ENCODE measurements at regions not wholly inside any gene's neighbourhood (a gene's known extent, or its start where the extent isn't known, plus 50 kb on each side); places are given as distances from the start of the nearest gene placed in this dataset.

DNA sequence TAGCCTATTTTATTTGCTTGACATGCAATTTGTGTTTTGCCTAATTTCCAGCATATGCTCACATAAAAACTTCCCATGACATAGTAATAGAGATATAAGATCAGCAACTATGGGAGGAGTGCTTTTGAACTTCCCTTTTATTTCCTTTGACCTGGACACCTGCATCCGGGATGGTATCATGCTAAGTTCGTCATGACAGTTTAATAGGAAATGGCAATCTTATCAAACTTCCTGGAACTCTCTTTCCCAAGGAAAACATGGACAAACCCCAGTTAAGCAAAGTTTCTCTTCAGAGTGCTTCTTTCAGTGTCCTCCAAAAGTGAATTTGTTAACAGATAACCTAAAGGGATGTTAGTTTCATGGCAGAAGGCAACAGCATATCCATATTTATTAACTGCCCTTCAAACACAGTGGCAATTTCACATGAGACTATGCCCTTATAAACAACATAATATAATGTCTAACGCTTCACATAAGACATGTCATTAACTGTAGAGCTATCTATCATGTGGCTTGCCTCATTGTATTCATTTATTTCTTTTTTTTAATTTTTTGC lies 474.7 kb upstream of the SEMA3A start:
- Histone ChIP-seq H3K27me3 (ENCODE audit: insufficient read depth) (no peaks in the 10 kb centered on the region), H4K20me1 (replicated peaks; ENCODE audit: insufficient read depth) (no peaks in the 10 kb centered on the region), H3K9me2 (ENCODE audit: insufficient read depth) (no peaks in the 10 kb centered on the region), H3K4me3 (no peak overlapping the region), H2AFZ (no peak overlapping the region), H3K27ac (ENCODE audit: low read depth) (no peak overlapping the region), H3K36me3 (ENCODE audit: insufficient read depth) (no peaks in the 10 kb centered on the region), H3K79me2 (replicated peaks; ENCODE audit: insufficient read depth) (no peaks in the 10 kb centered on the region), H3K4me2 (no peak overlapping the region), H3K4me1 (ENCODE audit: insufficient read depth) (0 out of 2 replicates have a peak, but pooled peaks cover 5% of the 10 kb centered on the region), H3F3A (replicated peaks; ENCODE audit: low read depth) (no peaks in the 10 kb centered on the region)
- TF ChIP-seq JUNB (IDR thresholded peaks at IDR 0.05; ENCODE audit: unreplicated experiment), result no peak
- TF ChIP-seq CREB1 (CRISPR knock-in tag; IDR thresholded peaks at IDR 0.05; ENCODE audit: low read depth), result no peak
- no peak for TF ChIP-seq ZNF331 (CRISPR knock-in tag; IDR thresholded peaks at IDR 0.05; ENCODE audit: low read depth)
- no peak for TF ChIP-seq ZNF114 (CRISPR knock-in tag; IDR thresholded peaks at IDR 0.05)
- no peak for DNase-seq (ENCODE audit: low spot score)
- H3K36me3 Mint-ChIP-seq (ENCODE audit: low read depth), result no peaks in the 10 kb centered on the region
- H3K27ac Mint-ChIP-seq, result no peak overlapping the region
- H3K4me3 Mint-ChIP-seq, result no peak overlapping the region
- no peaks in the 10 kb centered on the region for H3K27me3 Mint-ChIP-seq (ENCODE audit: insufficient read depth, low read depth, poor library complexity)
- ATAC-seq, result no peak
- no peaks in the 10 kb centered on the region for H3K9me3 Mint-ChIP-seq
- peaks cover 17% of the 10 kb centered on the region for H3K4me1 Mint-ChIP-seq

DNA sequence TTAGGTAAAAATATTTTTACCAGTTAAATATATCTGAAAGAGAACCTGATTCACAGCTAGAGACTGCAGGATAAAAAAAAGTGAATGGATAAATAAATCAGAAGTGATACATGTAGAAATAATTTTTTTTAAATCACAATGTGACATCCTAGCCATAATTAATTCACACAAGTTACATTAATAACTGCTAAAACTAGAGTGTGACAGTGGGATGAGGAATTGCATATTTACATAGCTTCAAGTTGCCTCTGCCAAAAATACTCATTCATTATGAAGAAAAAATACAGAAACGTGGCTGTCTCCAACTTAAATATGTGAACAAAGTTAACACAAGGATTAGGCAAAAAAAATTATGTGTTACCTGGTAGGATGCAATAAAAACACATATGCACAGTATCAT lies 473.5 kb upstream of the SEMA3A start:
- H3K9me3 Mint-ChIP-seq, result no peaks in the 10 kb centered on the region
- Histone ChIP-seq H3K36me3 (ENCODE audit: insufficient read depth) (no peaks in the 10 kb centered on the region), H3K9me2 (ENCODE audit: insufficient read depth) (no peaks in the 10 kb centered on the region), H4K20me1 (replicated peaks; ENCODE audit: insufficient read depth) (no peaks in the 10 kb centered on the region), H3K27me3 (ENCODE audit: insufficient read depth) (no peaks in the 10 kb centered on the region), H3K4me1 (ENCODE audit: insufficient read depth) (0 out of 2 replicates have a peak, but pooled peaks cover 5% of the 10 kb centered on the region), H3K27ac (ENCODE audit: low read depth) (no peak overlapping the region), H3K4me2 (no peak overlapping the region), H2AFZ (no peak overlapping the region), H3K79me2 (replicated peaks; ENCODE audit: insufficient read depth) (no peaks in the 10 kb centered on the region), H3F3A (replicated peaks; ENCODE audit: low read depth) (no peaks in the 10 kb centered on the region), H3K4me3 (no peak overlapping the region)
- no peaks in the 10 kb centered on the region for H3K27me3 Mint-ChIP-seq (ENCODE audit: insufficient read depth, low read depth, poor library complexity)
- H3K27ac Mint-ChIP-seq, result no peak overlapping the region
- TF ChIP-seq, protein P1, sequence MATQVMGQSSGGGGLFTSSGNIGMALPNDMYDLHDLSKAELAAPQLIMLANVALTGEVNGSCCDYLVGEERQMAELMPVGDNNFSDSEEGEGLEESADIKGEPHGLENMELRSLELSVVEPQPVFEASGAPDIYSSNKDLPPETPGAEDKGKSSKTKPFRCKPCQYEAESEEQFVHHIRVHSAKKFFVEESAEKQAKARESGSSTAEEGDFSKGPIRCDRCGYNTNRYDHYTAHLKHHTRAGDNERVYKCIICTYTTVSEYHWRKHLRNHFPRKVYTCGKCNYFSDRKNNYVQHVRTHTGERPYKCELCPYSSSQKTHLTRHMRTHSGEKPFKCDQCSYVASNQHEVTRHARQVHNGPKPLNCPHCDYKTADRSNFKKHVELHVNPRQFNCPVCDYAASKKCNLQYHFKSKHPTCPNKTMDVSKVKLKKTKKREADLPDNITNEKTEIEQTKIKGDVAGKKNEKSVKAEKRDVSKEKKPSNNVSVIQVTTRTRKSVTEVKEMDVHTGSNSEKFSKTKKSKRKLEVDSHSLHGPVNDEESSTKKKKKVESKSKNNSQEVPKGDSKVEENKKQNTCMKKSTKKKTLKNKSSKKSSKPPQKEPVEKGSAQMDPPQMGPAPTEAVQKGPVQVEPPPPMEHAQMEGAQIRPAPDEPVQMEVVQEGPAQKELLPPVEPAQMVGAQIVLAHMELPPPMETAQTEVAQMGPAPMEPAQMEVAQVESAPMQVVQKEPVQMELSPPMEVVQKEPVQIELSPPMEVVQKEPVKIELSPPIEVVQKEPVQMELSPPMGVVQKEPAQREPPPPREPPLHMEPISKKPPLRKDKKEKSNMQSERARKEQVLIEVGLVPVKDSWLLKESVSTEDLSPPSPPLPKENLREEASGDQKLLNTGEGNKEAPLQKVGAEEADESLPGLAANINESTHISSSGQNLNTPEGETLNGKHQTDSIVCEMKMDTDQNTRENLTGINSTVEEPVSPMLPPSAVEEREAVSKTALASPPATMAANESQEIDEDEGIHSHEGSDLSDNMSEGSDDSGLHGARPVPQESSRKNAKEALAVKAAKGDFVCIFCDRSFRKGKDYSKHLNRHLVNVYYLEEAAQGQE (IDR thresholded peaks at IDR 0.05; ENCODE audit: unreplicated experiment), result no peak
- TF ChIP-seq EZH2phosphoT487 (IDR thresholded peaks at IDR 0.05; ENCODE audit: unreplicated experiment) (no peak), POLR2AphosphoS5 (IDR thresholded peaks at IDR 0.05; ENCODE audit: low read depth) (no peak)
- TF ChIP-seq, protein P2, sequence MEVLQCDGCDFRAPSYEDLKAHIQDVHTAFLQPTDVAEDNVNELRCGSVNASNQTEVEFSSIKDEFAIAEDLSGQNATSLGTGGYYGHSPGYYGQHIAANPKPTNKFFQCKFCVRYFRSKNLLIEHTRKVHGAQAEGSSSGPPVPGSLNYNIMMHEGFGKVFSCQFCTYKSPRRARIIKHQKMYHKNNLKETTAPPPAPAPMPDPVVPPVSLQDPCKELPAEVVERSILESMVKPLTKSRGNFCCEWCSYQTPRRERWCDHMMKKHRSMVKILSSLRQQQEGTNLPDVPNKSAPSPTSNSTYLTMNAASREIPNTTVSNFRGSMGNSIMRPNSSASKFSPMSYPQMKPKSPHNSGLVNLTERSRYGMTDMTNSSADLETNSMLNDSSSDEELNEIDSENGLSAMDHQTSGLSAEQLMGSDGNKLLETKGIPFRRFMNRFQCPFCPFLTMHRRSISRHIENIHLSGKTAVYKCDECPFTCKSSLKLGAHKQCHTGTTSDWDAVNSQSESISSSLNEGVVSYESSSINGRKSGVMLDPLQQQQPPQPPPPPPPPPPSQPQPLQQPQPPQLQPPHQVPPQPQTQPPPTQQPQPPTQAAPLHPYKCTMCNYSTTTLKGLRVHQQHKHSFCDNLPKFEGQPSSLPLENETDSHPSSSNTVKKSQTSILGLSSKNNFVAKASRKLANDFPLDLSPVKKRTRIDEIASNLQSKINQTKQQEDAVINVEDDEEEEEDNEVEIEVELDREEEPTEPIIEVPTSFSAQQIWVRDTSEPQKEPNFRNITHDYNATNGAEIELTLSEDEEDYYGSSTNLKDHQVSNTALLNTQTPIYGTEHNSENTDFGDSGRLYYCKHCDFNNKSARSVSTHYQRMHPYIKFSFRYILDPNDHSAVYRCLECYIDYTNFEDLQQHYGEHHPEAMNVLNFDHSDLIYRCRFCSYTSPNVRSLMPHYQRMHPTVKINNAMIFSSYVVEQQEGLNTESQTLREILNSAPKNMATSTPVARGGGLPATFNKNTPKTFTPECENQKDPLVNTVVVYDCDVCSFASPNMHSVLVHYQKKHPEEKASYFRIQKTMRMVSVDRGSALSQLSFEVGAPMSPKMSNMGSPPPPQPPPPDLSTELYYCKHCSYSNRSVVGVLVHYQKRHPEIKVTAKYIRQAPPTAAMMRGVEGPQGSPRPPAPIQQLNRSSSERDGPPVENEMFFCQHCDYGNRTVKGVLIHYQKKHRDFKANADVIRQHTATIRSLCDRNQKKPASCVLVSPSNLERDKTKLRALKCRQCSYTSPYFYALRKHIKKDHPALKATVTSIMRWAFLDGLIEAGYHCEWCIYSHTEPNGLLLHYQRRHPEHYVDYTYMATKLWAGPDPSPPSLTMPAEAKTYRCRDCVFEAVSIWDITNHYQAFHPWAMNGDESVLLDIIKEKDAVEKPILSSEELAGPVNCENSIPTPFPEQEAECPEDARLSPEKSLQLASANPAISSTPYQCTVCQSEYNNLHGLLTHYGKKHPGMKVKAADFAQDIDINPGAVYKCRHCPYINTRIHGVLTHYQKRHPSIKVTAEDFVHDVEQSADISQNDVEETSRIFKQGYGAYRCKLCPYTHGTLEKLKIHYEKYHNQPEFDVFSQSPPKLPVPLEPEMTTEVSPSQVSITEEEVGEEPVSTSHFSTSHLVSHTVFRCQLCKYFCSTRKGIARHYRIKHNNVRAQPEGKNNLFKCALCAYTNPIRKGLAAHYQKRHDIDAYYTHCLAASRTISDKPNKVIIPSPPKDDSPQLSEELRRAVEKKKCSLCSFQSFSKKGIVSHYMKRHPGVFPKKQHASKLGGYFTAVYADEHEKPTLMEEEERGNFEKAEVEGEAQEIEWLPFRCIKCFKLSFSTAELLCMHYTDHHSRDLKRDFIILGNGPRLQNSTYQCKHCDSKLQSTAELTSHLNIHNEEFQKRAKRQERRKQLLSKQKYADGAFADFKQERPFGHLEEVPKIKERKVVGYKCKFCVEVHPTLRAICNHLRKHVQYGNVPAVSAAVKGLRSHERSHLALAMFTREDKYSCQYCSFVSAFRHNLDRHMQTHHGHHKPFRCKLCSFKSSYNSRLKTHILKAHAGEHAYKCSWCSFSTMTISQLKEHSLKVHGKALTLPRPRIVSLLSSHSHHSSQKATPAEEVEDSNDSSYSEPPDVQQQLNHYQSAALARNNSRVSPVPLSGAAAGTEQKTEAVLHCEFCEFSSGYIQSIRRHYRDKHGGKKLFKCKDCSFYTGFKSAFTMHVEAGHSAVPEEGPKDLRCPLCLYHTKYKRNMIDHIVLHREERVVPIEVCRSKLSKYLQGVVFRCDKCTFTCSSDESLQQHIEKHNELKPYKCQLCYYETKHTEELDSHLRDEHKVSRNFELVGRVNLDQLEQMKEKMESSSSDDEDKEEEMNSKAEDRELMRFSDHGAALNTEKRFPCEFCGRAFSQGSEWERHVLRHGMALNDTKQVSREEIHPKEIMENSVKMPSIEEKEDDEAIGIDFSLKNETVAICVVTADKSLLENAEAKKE (CRISPR knock-in tag; IDR thresholded peaks at IDR 0.05), result no peak
- no peak overlapping the region for H3K4me3 Mint-ChIP-seq
- ATAC-seq (no peak), DNase-seq (ENCODE audit: low spot score) (no peak)
- H3K36me3 Mint-ChIP-seq (ENCODE audit: low read depth), result no peaks in the 10 kb centered on the region
- H3K4me1 Mint-ChIP-seq, result peaks cover 18% of the 10 kb centered on the region

Measured in GM23338 (cell line).